ENCODE measurements at regions not wholly inside any gene's neighbourhood (a gene's known extent, or its start where the extent isn't known, plus 50 kb on each side); places are given as distances from the start of the nearest gene placed in this dataset.

- Histone ChIP-seq H3K4me3 (no peak overlapping the region), H3K36me3 (no peaks in the 10 kb centered on the region), H3K9me3 (no peaks in the 10 kb centered on the region), H3K4me1 (no peaks in the 10 kb centered on the region), H3K27me3 (no peaks in the 10 kb centered on the region), H3K27ac (no peak overlapping the region)
- TF ChIP-seq, protein P1, sequence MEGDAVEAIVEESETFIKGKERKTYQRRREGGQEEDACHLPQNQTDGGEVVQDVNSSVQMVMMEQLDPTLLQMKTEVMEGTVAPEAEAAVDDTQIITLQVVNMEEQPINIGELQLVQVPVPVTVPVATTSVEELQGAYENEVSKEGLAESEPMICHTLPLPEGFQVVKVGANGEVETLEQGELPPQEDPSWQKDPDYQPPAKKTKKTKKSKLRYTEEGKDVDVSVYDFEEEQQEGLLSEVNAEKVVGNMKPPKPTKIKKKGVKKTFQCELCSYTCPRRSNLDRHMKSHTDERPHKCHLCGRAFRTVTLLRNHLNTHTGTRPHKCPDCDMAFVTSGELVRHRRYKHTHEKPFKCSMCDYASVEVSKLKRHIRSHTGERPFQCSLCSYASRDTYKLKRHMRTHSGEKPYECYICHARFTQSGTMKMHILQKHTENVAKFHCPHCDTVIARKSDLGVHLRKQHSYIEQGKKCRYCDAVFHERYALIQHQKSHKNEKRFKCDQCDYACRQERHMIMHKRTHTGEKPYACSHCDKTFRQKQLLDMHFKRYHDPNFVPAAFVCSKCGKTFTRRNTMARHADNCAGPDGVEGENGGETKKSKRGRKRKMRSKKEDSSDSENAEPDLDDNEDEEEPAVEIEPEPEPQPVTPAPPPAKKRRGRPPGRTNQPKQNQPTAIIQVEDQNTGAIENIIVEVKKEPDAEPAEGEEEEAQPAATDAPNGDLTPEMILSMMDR (IDR thresholded peaks at IDR 0.05) = no peak
- intact Hi-C loops (cut with DNase I) = no loop called here
- DNase-seq (no peak), ATAC-seq (no peak)
Observed at GRCh38 chr5:103620851-103621547, 58.4 kb upstream of the NUDT12 start.

DNA sequence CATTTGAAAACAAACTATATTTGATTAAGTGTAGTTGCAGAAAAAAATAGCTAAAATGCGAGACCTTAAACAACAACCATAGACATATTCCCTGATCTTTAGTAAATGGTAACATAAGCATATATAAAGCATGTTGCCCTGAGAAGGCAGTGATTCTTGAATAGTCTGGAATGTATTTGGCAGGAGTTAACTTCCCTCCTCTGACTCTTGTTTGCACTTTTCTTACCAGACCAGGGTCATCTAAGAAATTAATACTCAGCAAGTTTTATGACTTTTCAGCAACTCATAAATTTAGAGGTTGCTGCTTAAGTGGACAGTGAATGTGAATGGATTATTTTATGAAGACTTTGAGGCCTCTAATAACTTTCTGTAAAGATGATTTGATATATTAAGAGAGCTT is 55.3 kb upstream of the NUDT12 start:
- no peak for DNase-seq
- Histone ChIP-seq H3K36me3 (no peaks in the 10 kb centered on the region), H3K9me3 (no peaks in the 10 kb centered on the region), H3K27ac (no peak overlapping the region), H3K27me3 (no peaks in the 10 kb centered on the region), H3K4me1 (no peaks in the 10 kb centered on the region), H3K4me3 (no peak overlapping the region)
- intact Hi-C loops (cut with DNase I) = no loop called here
- TF ChIP-seq, protein P1 (IDR thresholded peaks at IDR 0.05) = no peak
- no peak for ATAC-seq

DNA sequence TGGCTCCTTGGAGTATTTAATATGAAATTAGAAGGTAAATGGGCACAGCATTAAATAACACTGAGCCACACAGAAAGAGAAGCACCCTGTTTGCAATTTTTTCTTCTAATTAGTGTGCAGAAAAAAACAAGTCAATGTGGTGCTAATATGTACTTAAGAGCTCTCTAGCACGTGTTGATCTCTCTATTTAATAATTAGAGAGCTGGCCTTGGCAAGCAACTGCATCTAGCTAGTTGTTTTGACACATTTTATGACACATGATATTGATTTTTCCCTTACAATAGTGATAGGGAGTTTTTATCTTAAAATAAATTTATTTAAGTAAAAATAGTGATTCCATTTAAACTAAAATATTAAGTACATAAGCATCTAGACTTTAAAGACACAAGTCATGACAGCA is 54.5 kb upstream of the NUDT12 start:
- H3K4me1 ChIP-seq = no peaks in the 10 kb centered on the region
- intact Hi-C loops (cut with DNase I) = no loop called here
- H3K27ac ChIP-seq = no peak overlapping the region
- ATAC-seq = no peak
- TF ChIP-seq, protein P1 (IDR thresholded peaks at IDR 0.05) = no peak
- H3K36me3 ChIP-seq = no peaks in the 10 kb centered on the region
- H3K4me3 ChIP-seq = no peak overlapping the region
- no peaks in the 10 kb centered on the region for H3K27me3 ChIP-seq
- DNase-seq = no peak
- H3K9me3 ChIP-seq = no peaks in the 10 kb centered on the region

DNA sequence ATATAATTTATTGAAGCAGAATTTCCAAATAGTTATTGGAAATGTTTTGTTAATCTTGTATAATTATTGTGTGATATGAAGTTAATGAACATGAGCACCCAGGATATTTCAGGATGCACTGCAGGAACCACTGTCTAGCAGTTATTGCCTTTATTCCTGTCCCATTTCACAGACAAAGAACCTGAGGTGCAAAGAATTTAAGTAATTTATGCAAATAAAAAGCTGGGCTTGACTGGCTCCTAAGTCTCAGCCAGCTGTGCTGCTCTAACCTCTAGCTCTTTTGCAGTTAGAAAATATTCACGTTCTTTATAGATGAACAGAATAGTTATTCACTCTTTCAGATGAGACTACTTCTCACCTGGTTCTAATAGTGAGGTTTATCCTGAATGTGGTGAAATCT is 50.0 kb upstream of the NUDT12 start:
- Histone ChIP-seq H3K27me3 (no peaks in the 10 kb centered on the region), H3K9me3 (no peaks in the 10 kb centered on the region), H3K4me3 (no peak overlapping the region), H3K4me1 (no peaks in the 10 kb centered on the region), H3K36me3 (no peaks in the 10 kb centered on the region), H3K27ac (no peak overlapping the region)
- ATAC-seq (no peak), DNase-seq (no peak)
- intact Hi-C loops (cut with DNase I) = no loop called here
- TF ChIP-seq, protein P1 (IDR thresholded peaks at IDR 0.05) = no peak
